ENCODE measurements at regions not wholly inside any gene's neighbourhood (a gene's known extent, or its start where the extent isn't known, plus 50 kb on each side); places are given as distances from the start of the nearest gene placed in this dataset.

DNA sequence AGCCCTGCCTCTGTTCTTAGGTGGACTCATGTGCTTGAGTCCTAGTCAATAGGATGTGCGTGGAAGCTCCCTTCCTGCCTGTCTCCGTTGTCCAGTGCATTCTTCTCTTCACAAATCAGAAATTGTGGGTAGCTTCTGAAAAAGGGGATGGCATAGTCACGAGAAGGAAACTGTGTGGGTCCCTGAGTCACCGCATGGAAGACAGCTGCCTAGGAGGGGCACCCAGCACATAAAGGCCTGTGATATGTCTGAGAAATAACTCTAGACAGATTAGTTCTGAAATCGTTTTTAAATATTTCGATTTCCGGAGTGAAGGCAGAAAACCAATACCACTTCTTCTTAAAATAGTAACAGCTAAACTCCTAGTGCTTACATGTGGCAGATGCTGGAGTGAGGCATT is 974.4 kb downstream of the BCL11B start:
- DNase-seq (ENCODE audit: low spot score), result no peak

DNA sequence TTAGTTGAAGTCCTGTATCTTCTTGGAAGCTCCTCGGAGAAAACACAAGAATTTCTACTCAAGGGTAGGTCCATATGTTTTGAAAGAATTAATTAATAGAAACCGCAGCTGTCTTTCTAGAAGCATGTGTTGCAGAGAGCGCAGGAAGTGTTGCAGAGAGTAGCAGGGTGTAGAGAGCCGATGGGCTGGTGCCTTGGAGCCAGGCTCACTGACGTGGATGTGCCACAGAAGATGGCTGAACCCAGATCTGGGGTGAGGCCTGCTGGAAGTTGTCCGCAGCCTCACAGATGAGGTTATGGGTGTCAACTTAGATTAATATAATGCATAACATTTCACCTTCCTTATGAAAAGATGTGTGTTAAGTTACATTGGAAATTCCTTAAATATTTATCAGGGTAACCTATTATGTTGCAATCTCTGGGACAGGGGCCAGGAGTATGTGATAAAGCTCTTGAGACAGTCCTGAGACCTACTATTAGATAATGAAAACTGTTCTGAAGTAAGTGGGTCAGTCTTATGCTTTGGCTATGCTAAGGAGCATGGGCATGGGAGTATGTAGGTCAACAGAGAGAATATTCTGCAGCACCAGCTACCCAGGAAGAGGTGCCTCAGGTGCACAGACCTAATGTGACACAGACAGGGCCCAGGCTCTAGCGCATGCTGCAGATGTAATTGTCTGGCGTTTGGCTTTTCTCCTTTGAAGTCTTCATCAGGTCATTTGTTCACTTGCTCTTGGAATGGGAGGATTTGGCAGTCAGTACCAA is 973.3 kb downstream of the BCL11B start:
- DNase-seq (ENCODE audit: low spot score), result no peak

DNA sequence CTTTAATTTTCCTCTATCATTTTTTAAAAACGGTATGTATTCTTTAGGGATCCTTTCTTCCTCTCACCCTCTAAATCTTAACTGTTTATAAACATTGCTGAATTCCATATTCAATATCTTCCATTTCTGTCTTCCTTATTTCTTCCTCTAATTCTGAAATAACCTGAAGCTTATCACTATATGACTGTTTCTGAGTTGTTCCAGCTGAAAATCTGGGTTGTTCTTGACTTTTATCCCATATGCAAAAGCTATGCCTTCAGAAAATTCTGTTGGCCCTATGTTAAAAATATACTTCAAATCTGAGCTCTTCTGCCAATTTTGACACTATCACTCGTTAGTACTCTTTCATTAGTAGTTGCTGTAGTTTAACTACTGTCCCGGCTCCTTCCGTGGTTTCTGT is 970.3 kb downstream of the BCL11B start:
- no peak for DNase-seq (ENCODE audit: low spot score)

DNA sequence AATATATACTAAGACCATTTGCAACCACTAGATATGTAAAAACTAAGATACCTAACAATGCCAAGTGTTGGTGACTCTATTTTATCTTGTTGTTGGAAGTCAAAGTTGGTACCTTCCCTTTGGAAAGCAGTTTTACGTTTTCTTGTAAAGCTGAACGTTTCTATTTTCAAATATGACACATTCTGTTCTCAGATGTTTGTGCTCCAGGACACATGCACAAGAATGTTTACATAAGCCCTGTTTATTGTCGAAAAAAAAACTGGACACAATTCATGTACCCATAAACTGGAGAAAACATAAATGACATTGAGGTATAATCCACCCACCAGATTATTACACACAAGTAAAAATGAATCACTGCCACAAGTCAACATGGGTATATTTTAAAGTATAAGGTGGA is 967.4 kb downstream of the BCL11B start:
- DNase-seq (ENCODE audit: low spot score), result no peak

DNA sequence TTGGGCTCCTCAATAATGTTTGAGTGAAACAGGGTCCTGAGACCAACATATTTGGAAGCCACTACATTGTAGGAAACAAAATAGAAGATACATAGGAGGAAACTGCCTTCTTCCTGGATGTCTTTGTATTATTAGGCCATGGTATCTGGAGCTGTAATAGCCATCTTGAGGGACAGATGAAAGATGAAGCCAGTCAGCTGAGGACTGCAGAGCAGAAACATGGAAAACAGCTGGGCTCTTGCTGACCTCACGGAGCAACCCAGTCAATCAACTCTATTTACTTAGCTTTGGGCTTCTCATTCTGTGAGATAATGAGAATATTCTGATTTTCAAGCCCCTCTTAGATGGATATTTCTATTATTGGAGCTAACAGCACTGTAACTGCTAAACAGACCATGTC is 962.4 kb downstream of the BCL11B start:
- no peak for DNase-seq (ENCODE audit: low spot score)

DNA sequence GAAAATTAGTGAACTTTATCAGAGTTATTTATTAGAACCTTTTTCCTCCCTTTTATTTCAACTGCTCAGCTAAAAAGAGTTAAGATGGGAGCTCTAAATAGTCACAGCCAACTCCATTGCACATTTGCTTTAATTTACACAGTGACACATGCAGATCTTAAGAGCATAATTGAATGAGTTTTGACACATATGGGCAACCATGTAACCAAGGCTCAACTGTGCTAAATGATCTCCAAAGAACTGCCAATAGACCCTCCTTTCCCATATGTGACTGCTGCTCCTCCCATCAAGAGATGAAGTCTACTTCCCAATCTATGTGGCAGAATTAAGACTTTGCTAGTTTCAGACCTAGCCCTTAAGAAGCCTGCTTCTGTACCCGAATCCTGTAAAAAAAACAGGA is 960.0 kb downstream of the BCL11B start:
- DNase-seq (ENCODE audit: low spot score), result no peak

DNA sequence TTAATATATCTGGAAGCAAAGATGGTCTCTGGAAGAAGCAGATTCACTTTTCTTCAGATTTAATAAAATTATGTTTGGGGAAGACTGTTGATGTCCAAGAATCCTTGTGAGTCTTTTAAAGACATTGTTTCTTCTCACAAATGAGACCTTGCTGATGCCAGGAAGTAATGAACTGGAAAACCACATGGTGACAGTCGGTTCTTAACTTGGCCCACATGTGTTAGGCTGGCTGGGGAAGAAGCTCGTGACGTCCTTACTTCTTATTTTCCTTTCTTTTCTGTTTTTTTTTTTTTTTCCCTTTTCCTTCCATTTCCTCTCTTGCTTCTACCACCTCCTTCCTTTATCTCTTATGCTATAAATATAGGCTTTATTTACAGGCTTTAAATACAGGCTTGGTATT is 950.2 kb downstream of the BCL11B start:
- DNase-seq (ENCODE audit: low spot score), result no peak

DNA sequence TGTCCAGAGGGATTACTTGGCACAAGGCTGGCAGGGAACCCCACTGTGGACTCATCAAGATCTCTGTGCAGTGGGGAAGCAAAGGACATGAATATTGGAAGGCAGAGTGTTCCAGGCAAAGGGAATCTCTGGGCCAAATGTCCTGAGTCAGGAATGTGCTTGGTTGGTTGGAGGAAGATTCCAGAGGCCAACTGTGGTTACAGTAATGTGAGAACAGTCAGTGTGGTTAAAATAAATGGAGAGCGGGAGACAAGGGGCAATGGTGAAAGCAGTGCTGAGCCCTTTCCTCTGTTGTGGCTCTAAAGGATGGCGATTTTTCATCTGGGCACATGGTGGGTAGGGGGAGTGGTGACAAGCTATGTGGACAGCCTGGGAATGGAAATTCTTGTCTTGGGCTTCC is 948.2 kb downstream of the BCL11B start:
- DNase-seq (ENCODE audit: low spot score), result no peak

DNA sequence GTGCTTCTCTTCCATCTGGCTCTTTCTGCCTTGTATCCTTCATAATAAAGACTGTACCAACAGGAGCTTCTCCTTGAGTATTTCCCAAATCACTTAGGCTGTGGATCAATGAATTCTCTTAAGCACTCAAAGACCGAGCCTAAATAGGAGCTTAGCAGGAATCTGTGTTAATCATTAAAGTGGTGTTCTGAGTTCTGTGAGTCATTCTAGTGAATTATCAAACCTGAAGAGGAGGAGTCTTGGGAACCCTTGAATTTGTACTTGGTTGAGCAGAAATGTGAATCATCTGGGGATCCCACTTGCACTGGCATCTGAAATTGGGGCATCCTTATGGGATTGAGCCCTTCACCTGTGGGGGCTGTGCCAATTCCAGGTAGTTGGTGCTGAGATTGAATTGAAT is 946.2 kb downstream of the BCL11B start:
- DNase-seq (ENCODE audit: low spot score), result no peak

DNA sequence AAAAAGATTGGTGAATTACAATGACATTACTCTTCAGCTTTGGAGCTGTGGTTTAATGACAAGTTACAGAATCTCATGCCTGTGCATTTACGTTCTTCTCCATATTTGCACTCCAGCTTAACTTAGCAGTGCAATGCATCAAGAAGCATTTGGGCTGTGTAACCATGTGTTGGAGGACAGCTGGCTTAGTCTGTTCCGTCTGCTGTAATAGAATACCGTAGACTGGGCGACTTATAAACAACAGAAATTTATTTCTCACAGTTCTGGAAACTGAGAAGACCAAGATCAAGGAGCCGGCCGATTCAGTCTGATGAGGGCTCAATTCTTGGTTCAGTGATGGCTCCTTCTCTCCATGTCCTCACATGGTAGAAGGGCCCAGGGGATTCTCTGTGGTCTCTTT is 943.5 kb downstream of the BCL11B start:
- DNase-seq (ENCODE audit: low spot score), result no peak

DNA sequence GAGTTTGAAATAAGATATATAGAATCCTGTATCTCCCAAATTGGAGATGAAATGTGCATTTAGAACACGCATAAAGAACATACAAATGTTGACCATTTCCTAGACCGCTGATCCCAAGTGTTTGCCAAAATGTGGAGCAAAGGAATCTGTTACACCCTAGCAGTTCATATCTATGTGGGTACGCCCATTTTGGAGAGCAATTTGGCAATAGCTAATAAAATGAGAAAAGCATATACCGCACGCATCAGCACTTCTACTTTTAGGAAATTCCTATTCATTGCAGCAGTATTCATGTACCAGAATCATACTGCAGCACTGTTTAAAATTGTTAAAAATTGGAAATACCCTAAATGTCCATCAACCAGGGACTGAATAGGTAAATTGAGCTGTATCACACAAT is 937.8 kb downstream of the BCL11B start:
- no peak for DNase-seq (ENCODE audit: low spot score)

DNA sequence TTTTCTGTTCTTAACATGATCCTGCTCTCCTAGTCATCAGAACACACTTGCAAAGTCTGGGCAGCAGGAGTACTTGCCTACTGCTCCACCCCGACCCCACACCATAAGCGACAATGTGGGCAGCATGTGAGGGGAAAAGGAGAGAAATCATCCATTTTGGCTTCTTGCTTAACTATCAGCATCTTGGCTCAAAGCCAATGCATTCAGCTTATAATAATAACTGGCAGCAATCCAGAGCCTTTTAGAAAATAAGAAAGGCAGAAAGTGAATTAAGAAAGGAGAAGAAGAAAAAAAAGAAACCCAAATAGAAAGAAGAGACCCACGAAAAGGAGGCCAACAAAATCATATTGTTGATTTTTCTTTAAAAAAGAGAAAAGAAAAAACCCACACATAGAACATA is 930.8 kb downstream of the BCL11B start:
- no peak for DNase-seq (ENCODE audit: low spot score)

DNA sequence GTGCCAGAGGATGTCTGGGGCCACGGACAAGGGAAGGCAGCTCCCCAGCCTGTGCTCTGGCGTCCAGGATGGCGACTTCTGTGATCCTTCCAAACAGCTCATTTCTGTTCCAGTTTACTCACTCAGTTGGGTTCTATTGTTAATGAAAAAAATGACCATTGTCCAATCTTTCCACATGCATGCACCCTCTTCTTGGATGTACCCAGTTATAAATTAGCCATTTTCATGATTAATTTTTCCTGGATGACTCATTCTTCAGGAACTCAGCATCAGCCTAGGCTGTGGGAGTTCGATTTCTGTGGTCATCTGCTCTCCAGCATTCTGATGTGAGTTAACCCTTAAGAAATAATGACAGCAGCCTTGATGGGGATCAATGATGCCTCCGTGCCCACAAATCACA is 926.8 kb downstream of the BCL11B start:
- no peak for DNase-seq (ENCODE audit: low spot score)

DNA sequence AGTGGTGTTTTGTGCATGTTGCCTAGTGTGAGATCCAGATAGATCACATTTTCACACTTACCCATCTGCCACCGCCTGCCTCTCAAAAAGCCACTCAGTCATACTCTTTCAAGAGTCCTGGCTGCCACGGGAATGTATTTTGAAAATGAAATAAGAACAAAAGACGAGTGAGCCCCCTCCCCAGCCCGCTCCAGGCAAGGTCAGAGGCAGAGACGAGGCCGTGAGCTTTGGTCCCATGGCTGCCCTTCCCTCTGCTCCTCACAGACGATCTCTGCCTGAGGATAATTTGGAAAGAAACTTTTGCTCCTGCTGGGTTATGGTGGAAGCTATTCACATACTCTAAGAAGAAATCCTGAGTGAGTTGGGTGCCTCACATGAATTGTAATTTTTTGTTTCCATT is 924.3 kb downstream of the BCL11B start:
- no peak for DNase-seq (ENCODE audit: low spot score)

DNA sequence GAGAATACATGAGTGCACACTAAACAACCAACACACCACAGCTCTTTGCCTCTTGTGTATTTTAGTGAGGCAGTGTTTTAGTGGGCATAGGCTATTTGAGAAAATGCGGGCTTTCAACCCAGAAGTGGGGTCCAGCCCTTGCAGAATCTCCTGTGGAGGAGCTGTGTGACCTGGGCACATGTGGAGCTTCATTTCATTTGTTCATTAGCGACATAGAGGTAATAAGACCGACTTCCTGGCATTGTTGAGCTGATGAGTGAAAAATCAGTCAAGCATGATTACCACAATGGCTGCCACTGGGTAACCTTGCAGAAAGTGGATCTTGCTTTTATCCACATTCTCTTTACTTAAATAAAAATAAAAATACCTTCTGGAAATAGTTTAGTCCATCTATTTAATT is 923.5 kb downstream of the BCL11B start:
- no peak for DNase-seq (ENCODE audit: low spot score)

DNA sequence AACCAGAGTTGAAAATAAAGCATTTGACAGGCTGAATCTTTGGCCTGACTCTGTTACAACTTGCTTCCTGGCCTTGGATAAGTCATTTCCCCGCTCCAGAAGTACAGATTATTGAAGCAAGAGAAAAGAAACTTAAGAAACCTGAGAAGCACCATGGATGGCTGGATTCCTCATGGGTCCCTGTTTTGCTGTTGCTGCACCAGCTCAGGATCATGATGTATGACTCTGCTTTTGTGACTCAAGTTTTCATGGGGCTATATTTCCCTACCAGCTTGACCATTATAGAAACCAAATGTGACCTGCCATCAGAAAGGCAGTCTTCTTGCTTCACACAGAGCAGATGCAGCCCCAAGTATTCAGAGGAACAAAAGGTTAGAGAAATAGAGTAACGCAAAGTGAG is 921.8 kb downstream of the BCL11B start:
- DNase-seq (ENCODE audit: low spot score), result no peak

DNA sequence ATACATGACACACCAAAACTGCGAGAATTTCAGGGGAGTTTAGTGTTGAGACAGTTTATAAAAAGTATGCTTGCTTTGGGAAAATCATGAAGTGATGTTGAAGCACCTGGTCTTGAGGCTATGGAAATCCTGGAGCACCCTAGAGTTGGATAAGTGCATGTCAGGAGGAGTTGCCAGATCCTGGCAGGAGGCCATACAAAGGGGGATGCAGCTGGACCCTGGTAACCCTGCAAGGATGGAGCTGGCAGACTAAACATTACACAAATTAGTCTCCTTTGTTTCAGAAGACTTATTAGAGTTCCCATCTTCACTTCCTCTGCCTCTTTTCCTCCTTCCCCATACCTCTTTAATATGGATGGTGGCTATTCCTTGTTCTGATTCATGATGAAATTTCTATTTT is 907.0 kb downstream of the BCL11B start:
- no peak for DNase-seq (ENCODE audit: low spot score)

DNA sequence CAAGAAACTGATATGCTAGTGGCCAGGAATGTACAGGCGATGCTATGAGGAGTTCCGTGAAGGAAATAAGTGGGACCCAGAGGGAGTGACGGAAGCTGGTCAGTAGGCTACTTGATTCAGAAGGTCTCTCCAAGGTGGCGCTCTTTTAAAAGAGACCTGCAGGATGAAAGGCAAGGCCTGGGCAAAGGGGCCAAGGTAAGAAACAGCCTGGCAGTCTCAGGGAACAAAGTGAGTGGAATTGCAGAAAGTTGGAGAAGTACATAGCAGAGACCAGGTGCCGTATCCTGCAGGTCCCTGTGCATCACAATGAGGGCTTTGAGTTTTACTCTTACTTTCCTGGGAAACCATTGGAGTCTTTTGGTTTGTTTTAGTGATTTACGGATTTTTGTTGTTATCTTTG is 905.6 kb downstream of the BCL11B start:
- DNase-seq (ENCODE audit: low spot score), result no peak

DNA sequence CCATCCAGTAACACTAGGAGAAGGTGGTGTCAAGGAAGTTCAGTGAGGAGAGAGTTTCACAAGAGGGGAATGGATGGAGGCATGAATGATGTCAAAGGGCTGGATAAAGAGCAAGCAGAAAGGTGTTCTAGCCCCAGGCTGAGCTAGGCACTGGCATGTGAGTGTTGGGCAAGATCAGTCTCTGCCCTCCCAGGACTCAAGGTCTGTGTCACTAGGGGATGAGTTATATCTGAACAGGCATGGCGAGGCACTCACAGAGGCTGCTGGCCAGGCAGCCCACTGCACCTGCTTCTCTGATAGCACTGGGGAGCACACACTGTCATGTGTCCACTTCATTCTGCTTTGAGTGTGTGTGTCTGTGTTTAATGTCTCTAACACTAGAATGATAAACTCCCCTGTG is 903.8 kb downstream of the BCL11B start:
- DNase-seq (ENCODE audit: low spot score), result no peak

DNA sequence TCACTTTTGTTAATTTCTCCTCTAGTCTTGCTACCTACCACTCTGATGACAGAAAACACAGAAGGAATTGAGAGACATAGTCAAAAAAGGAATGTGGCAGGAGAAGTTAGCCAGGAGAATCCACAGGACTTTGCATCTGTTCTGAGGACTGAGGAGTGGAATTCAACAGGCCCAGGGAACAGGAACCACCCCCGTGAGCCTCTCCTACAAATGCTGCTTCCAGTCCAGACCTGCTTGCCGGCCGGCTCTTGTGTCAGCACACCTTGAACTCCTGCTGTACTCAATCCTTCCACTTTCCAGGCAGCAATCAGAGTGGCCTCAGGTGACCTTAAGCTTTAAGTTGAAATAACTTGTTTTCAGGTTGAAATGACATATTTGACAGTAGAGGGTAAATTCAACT is 903.1 kb downstream of the BCL11B start:
- no peak for DNase-seq (ENCODE audit: low spot score)

DNA sequence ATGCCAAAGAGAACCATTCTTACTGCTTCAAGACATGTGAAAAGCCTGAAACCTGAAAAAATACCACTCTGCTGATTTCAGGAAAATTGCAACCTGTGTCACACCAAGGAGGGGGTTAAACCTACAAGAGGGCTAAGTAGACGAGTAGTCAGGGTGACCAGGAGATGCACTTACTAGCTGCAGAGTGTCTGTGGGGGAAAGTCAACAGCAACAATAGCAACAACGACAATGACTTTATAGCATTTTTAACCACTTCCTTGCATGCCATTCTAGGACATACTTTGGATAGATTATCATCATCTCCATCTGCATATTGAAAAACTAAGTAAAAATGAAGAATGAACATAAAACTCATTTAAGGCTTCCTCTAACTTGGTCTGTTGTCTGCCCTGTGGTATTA is 902.7 kb downstream of the BCL11B start:
- DNase-seq (ENCODE audit: low spot score), result no peak

DNA sequence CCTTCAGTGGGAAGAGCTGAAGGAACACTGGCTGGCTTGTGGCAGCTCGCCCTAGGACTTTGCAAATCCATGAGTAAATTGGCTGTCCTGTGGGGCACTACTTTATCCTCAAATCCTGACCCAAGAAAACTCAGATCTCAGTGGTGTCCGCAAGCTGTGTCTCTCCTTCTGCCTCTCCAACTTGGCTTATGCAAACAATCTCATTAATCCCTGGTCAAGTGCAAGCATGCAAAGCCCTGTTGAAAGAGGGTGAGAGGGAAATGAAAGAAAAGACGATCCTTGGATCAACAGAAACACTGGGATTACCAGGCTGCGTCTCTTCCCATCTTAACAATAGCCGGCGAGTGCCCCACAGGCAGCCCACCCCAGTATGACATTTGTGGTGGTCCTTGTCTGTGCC is 901.6 kb downstream of the BCL11B start:
- DNase-seq (ENCODE audit: low spot score), result no peak

DNA sequence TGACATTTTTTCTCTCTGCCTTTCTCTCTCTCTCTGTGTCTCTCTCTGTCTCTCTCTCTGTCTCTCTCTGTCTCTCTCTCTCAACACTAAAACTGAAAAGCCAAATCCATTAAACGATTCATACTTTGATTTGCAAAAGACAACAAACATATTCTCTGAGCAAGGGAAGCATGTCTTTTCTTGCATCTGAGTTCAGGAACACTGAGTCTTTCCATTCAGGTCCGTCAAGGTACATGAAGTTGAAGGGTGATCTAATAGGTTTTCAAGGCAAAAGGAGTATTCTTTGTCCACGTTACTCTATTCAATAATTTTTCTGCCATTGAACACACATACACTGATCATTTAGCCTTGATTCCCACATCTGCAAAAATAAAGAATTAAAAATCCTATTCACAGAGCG is 900.9 kb downstream of the BCL11B start:
- DNase-seq (ENCODE audit: low spot score), result no peak

DNA sequence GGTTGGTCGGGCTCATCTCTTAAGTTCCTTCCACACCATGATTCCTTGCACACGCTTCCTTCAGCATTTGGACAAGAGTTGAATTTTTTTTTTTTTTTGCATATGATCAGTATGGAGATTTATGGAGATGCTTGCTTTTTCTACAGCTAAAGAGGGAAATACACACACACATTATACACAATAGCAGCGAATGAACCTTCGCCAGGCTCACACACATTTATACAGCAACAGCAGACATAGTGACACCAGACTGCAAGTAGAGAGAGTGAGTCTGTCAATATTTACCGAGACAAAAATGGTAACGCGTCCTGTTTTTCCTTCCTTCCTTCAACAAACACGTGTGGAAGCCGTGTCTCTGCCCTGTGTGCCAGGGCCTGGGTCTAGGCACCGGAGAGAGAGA is 897.9 kb downstream of the BCL11B start:
- DNase-seq (ENCODE audit: low spot score), result no peak

DNA sequence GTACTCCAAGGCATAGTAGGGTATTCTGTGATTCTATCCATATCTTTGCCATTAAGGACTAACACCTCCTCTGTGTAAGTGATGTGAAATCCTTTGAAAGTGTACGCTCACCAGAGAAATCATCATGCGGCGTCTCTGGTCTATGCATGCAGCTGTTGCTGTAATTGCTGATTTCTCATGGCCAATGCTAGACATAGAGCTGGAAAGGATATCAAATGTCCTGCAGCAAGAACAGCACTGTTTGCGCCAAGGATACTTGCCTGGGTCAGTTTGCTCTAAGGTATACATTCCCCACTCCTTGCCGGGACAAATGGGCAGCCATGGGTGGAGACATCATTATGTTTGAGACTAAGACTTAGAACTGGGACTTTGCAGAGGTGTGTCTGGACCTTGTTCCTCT is 896.4 kb downstream of the BCL11B start:
- no peak for DNase-seq (ENCODE audit: low spot score)

All from left forelimb (tissue), 1 donor.